ENCODE measurements at regions not wholly inside any gene's neighbourhood (a gene's known extent, or its start where the extent isn't known, plus 50 kb on each side); places are given as distances from the start of the nearest gene placed in this dataset.

DNA sequence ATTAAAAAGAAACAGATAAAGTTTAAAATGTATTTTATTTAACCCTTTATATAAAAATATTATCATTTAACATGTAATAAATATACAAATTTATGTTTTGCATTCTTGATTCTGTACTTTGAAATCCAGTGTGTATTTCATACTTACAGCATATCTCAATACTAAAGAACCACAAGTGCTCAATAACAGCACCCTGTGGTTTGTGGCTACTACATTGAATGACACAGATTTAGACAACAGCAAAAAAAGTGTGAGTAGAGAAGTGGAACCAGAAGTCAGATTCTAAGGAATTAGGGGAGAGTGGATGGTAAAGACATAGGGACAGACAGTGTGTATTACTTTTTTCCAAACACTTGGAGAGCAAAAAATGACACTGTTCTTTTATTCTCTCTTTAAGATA, 524.5 kb downstream of the BMP2 start:
- H3K4me3 ChIP-seq (ENCODE audit: low read length) = no peak overlapping the region
- no peak overlapping the region for H3K9ac ChIP-seq (ENCODE audit: low read depth, low read length)
- H3K27me3 ChIP-seq (ENCODE audit: insufficient read depth, low read length) = no peaks in the 10 kb centered on the region; the same call in 1 of the 2 replicates
- H3K9me3 ChIP-seq (ENCODE audit: insufficient read depth, low read depth, low read length) = no peaks in the 10 kb centered on the region
- no peaks in the 10 kb centered on the region for H3K36me3 ChIP-seq (ENCODE audit: insufficient read depth, low read length)
- H3K4me1 ChIP-seq (ENCODE audit: insufficient read depth, low read length) = peaks cover 12% of the 10 kb centered on the region
- no peak overlapping the region for H3K27ac ChIP-seq (ENCODE audit: low read depth, low read length)

GRCh38 chr20:7294816-7295360, 527.4 kb downstream of the BMP2 start:
- H3K4me1 ChIP-seq (ENCODE audit: insufficient read depth, low read length) = peaks cover 12% of the 10 kb centered on the region

GRCh38 chr20:7301807-7302206, 534.3 kb downstream of the BMP2 start:
- Histone ChIP-seq H3K4me1 (ENCODE audit: insufficient read depth, low read length) (0 out of 2 replicates have a peak, but pooled peaks cover 5% of the 10 kb centered on the region), H3K27me3 (ENCODE audit: insufficient read depth, low read length) (no peaks in the 10 kb centered on the region), H3K9me3 (ENCODE audit: insufficient read depth, low read depth, low read length) (no peaks in the 10 kb centered on the region; the same call in 1 of the 2 replicates), H3K4me3 (ENCODE audit: low read length) (no peak overlapping the region), H3K27ac (ENCODE audit: low read depth, low read length) (no peak overlapping the region), H3K36me3 (ENCODE audit: insufficient read depth, low read length) (no peaks in the 10 kb centered on the region), H3K9ac (ENCODE audit: low read depth, low read length) (no peak overlapping the region)
- WGBS = 88% methylated on average over 1 of the region's 2 CpGs

More at GRCh38 chr20:7294816-7295360, 527.4 kb downstream of the BMP2 start:
- Histone ChIP-seq H3K36me3 (ENCODE audit: insufficient read depth, low read length) (no peaks in the 10 kb centered on the region), H3K9me3 (ENCODE audit: insufficient read depth, low read depth, low read length) (no peaks in the 10 kb centered on the region), H3K9ac (ENCODE audit: low read depth, low read length) (no peak overlapping the region), H3K4me3 (ENCODE audit: low read length) (no peak overlapping the region), H3K27me3 (ENCODE audit: insufficient read depth, low read length) (no peaks in the 10 kb centered on the region; the same call in 1 of the 2 replicates), H3K27ac (ENCODE audit: low read depth, low read length) (no peak overlapping the region)
- 98% methylated on average over 6 of the region's 6 CpGs for WGBS

DNA sequence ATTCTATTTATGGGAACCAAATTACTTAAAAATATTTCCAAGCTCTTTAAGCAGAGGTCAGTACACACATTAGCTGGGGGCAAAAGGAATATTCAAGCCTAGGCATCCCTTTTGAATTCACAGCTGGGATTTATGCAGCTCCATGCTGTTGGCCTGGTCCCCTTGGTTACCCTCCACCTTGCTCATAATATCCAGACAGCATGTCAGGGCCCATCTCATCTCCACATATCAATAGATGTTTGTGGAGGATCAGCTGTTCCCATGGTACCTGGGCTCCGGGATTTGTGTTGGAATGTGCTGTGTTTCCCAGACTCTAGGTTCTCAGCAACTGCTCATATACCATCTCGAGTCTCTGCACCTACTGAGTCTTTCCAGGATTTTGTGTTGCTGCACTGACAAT, 534.8 kb downstream of the BMP2 start:
- Histone ChIP-seq H3K27ac (ENCODE audit: low read depth, low read length) (no peak overlapping the region), H3K9me3 (ENCODE audit: insufficient read depth, low read depth, low read length) (no peaks in the 10 kb centered on the region; the same call in 1 of the 2 replicates), H3K4me1 (ENCODE audit: insufficient read depth, low read length) (0 out of 2 replicates have a peak, but pooled peaks cover 5% of the 10 kb centered on the region), H3K4me3 (ENCODE audit: low read length) (no peak overlapping the region), H3K36me3 (ENCODE audit: insufficient read depth, low read length) (no peaks in the 10 kb centered on the region), H3K27me3 (ENCODE audit: insufficient read depth, low read length) (no peaks in the 10 kb centered on the region), H3K9ac (ENCODE audit: low read depth, low read length) (no peak overlapping the region)
- 89% methylated on average over 2 of the region's 2 CpGs for WGBS

DNA sequence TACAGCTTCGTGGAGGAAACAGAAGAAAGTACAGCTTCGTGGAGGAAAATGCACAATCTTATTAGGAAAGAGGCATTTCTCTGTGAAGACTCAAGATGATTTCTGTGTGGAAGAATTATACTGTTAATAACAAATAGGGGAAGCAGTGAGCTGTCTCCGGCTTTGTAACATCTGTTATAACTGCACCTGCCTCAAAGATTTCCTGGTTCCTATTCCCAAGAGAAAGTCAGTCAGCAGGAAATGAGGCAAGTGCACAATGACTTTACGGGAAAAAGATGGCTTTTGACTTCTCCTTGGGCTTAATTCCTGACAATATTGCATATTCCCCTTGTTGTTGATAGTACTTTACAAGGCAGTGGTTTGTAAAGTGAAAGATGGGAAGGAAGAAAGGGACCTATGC, 538.5 kb downstream of the BMP2 start:
- Histone ChIP-seq H3K4me3 (ENCODE audit: low read length) (no peak overlapping the region), H3K9ac (ENCODE audit: low read depth, low read length) (no peak overlapping the region), H3K36me3 (ENCODE audit: insufficient read depth, low read length) (no peaks in the 10 kb centered on the region), H3K4me1 (ENCODE audit: insufficient read depth, low read length) (0 out of 2 replicates have a peak, but pooled peaks cover 5% of the 10 kb centered on the region), H3K27ac (ENCODE audit: low read depth, low read length) (no peak overlapping the region), H3K9me3 (ENCODE audit: insufficient read depth, low read depth, low read length) (no peaks in the 10 kb centered on the region), H3K27me3 (ENCODE audit: insufficient read depth, low read length) (no peaks in the 10 kb centered on the region)
- WGBS = 90% methylated on average over 4 of the region's 4 CpGs

- Histone ChIP-seq H3K4me1 (ENCODE audit: insufficient read depth, low read length) (no peaks in the 10 kb centered on the region), H3K36me3 (ENCODE audit: insufficient read depth, low read length) (no peaks in the 10 kb centered on the region), H3K27ac (ENCODE audit: low read depth, low read length) (no peak overlapping the region), H3K9me3 (ENCODE audit: insufficient read depth, low read depth, low read length) (no peaks in the 10 kb centered on the region), H3K9ac (ENCODE audit: low read depth, low read length) (no peak overlapping the region), H3K27me3 (ENCODE audit: insufficient read depth, low read length) (no peaks in the 10 kb centered on the region), H3K4me3 (ENCODE audit: low read length) (no peak overlapping the region)
- WGBS = no CpG with 5 or more reads among the region's 3 CpGs
Observed at GRCh38 chr20:7308163-7308562, 540.7 kb downstream of the BMP2 start.

DNA sequence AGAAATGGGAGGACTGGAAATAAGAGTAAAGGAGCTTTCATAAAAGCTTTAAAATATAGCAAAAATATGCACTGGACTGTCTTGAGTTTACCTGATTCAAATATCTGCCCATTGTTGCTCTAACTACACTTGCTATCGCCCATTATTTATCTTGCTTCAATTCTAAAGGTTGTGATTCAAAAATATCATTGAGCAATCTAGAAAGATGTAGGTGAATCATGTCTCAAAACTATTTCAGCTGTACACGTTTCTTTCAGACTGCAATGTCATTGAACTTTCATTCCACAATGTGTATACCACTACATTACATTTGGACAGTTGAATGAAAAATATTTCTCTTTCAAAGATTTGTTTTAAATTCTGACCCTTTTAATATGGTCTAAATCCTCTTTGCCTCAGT, 545.6 kb downstream of the BMP2 start:
- Histone ChIP-seq H3K4me3 (ENCODE audit: low read length) (no peak overlapping the region), H3K9me3 (ENCODE audit: insufficient read depth, low read depth, low read length) (no peaks in the 10 kb centered on the region), H3K4me1 (ENCODE audit: insufficient read depth, low read length) (no peaks in the 10 kb centered on the region), H3K36me3 (ENCODE audit: insufficient read depth, low read length) (no peaks in the 10 kb centered on the region), H3K27ac (ENCODE audit: low read depth, low read length) (no peak overlapping the region), H3K9ac (ENCODE audit: low read depth, low read length) (no peak overlapping the region), H3K27me3 (ENCODE audit: insufficient read depth, low read length) (no peaks in the 10 kb centered on the region)
- 94% methylated on average over 2 of the region's 2 CpGs for WGBS

DNA sequence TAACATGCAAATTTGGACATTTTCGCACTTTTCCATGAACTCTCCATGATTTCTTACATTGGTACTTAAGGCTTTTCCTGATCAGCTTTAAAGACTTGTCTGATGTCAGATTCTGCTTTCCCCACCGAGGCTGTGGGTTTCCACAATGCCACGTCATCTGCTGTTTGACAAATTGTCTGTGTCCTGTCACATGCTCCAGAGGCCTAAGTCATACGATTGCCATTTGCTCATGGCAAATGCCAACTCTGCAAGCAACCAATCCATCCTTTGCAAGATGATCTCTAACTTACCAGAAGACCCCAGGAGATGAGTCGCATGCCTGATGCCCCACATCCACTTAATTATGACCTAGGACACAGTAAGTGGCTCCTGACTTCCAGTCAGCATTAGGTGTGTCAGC, 556.5 kb downstream of the BMP2 start:
- Histone ChIP-seq H3K4me3 (ENCODE audit: low read length) (no peak overlapping the region), H3K4me1 (ENCODE audit: insufficient read depth, low read length) (no peaks in the 10 kb centered on the region), H3K36me3 (ENCODE audit: insufficient read depth, low read length) (no peaks in the 10 kb centered on the region), H3K27ac (ENCODE audit: low read depth, low read length) (no peak overlapping the region), H3K27me3 (ENCODE audit: insufficient read depth, low read length) (no peaks in the 10 kb centered on the region), H3K9me3 (ENCODE audit: insufficient read depth, low read depth, low read length) (no peaks in the 10 kb centered on the region), H3K9ac (ENCODE audit: low read depth, low read length) (no peak overlapping the region)
- WGBS = 95% methylated on average over 5 of the region's 5 CpGs

DNA sequence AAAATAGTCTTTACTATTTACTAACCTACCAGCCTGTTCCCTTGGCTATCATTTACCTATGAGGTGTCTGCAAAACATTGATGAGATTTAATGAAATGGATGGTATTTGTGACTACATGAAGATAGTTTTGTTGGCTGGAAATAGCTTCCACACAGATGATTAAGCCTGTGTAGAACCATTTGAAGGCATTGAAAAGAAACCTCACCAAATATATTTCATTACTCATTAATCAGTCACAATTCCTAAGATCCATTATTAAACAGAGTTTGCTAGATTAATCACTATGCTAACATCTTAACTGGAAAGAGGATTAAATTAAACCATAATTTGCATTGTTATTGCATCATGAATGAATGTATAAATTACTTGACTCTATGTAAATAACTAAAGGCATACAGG, 560.3 kb downstream of the BMP2 start:
- Histone ChIP-seq H3K4me3 (ENCODE audit: low read length) (no peak overlapping the region), H3K9me3 (ENCODE audit: insufficient read depth, low read depth, low read length) (no peaks in the 10 kb centered on the region), H3K9ac (ENCODE audit: low read depth, low read length) (no peak overlapping the region), H3K27ac (ENCODE audit: low read depth, low read length) (no peak overlapping the region), H3K27me3 (ENCODE audit: insufficient read depth, low read length) (no peaks in the 10 kb centered on the region), H3K4me1 (ENCODE audit: insufficient read depth, low read length) (no peaks in the 10 kb centered on the region), H3K36me3 (ENCODE audit: insufficient read depth, low read length) (no peaks in the 10 kb centered on the region)

DNA sequence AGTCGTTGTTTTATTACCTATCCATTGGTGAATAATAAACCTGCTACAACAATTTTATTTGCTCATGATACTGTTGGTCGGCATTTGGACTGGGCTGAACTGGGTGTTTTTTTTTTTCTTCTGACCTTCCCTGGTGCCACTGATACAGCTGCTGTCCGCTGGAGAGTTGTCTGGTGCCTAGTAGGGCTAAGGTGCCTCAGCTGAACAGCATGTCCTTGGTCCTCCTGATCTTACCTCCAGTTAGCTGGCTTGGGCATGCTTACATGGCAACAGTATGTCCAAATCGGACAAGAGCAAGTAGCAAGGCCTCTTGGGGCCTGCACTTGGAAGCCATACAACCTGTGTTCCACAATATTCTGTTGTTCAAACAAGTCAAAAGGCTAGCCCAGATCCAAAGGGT, 563.4 kb downstream of the BMP2 start:
- 70% methylated on average over 4 of the region's 4 CpGs for WGBS
- H3K4me3 ChIP-seq (ENCODE audit: low read length) = no peak overlapping the region
- no peaks in the 10 kb centered on the region for H3K27me3 ChIP-seq (ENCODE audit: insufficient read depth, low read length)
- no peaks in the 10 kb centered on the region for H3K4me1 ChIP-seq (ENCODE audit: insufficient read depth, low read length)
- H3K9me3 ChIP-seq (ENCODE audit: insufficient read depth, low read depth, low read length) = no peaks in the 10 kb centered on the region
- no peaks in the 10 kb centered on the region for H3K36me3 ChIP-seq (ENCODE audit: insufficient read depth, low read length)
- no peak overlapping the region for H3K9ac ChIP-seq (ENCODE audit: low read depth, low read length)
- H3K27ac ChIP-seq (ENCODE audit: low read depth, low read length) = no peak overlapping the region

- no peak overlapping the region for H3K9ac ChIP-seq (ENCODE audit: low read depth, low read length)
- H3K4me3 ChIP-seq (ENCODE audit: low read length) = no peak overlapping the region
- no peaks in the 10 kb centered on the region for H3K27me3 ChIP-seq (ENCODE audit: insufficient read depth, low read length)
- H3K36me3 ChIP-seq (ENCODE audit: insufficient read depth, low read length) = no peaks in the 10 kb centered on the region
- H3K4me1 ChIP-seq (ENCODE audit: insufficient read depth, low read length) = no peaks in the 10 kb centered on the region
- 90% methylated on average over 1 of the region's 1 CpG for WGBS
- H3K9me3 ChIP-seq (ENCODE audit: insufficient read depth, low read depth, low read length) = no peaks in the 10 kb centered on the region
- H3K27ac ChIP-seq (ENCODE audit: low read depth, low read length) = no peak overlapping the region
Observed at GRCh38 chr20:7332169-7332568, 564.7 kb downstream of the BMP2 start.

GRCh38 chr20:7333841-7334240, 566.4 kb downstream of the BMP2 start:
- Histone ChIP-seq H3K4me3 (ENCODE audit: low read length) (no peak overlapping the region), H3K4me1 (ENCODE audit: insufficient read depth, low read length) (no peaks in the 10 kb centered on the region), H3K9ac (ENCODE audit: low read depth, low read length) (no peak overlapping the region), H3K9me3 (ENCODE audit: insufficient read depth, low read depth, low read length) (no peaks in the 10 kb centered on the region), H3K27ac (ENCODE audit: low read depth, low read length) (no peak overlapping the region), H3K27me3 (ENCODE audit: insufficient read depth, low read length) (no peaks in the 10 kb centered on the region), H3K36me3 (ENCODE audit: insufficient read depth, low read length) (no peaks in the 10 kb centered on the region)
- 94% methylated on average over 3 of the region's 3 CpGs for WGBS

Measured in HUES64 (cell line).